Neutrophil (primary cell): ENCODE measurements at regions not wholly inside any gene's neighbourhood (a gene's known extent, or its start where the extent isn't known, plus 50 kb on each side); places are given as distances from the start of the nearest gene placed in this dataset.

ENCODE experiments used
- H3K27ac ChIP-seq: fragments of 200-600 bp; sonication (generic); 2 replicates; pipeline ENCODE4 v1.5.1; 2016; ENCODE audit warnings: mild to moderate bottlenecking, moderate library complexity
- H3K27me3 ChIP-seq: fragments of 200-600 bp; sonication (generic); 2 replicates; pipeline ENCODE4 v1.6.0; 2016; ENCODE audit warnings: mild to moderate bottlenecking
- H3K36me3 ChIP-seq: fragments of 200-600 bp; sonication (generic); 2 replicates; pipeline ENCODE4 v1.5.1; 2017
- H3K4me1 ChIP-seq, 2 experiments: fragments of 200-600 bp in 1 of 2; sonication (generic) in 1 of 2; 1 replicate in 1 of 2; 2 replicates in 1 of 2; pipeline versions ENCODE4 v1.5.1 to v1.6.1; 2013 to 2016; ENCODE audit warnings: low read depth in 1 of 2, low read length in 1 of 2, mild to moderate bottlenecking in 1 of 2, moderate library complexity in 1 of 2; ENCODE audit not compliant: control insufficient read depth in 1 of 2, insufficient read depth in 1 of 2
- H3K4me3 ChIP-seq, 2 experiments: fragments of 200-600 bp in 1 of 2; sonication (generic) in 1 of 2; 1 replicate in 1 of 2; 2 replicates in 1 of 2; pipeline ENCODE4 v1.5.1; 2013 to 2016; ENCODE audit warnings: low read depth in 1 of 2, low read length in 1 of 2, mild to moderate bottlenecking in 1 of 2, moderate library complexity in 1 of 2
- H3K9me3 ChIP-seq: fragments of 200-600 bp; sonication (generic); 2 replicates; pipeline ENCODE4 v1.5.1; 2016
- TF ChIP-seq, protein P1 (sequence below): fragments of 200-600 bp; sonication (generic); IDR thresholded peaks from 2 replicates; pipeline ENCODE4 v1.5.1; 2016; ENCODE audit warnings: antibody characterized with exemption

DNA sequence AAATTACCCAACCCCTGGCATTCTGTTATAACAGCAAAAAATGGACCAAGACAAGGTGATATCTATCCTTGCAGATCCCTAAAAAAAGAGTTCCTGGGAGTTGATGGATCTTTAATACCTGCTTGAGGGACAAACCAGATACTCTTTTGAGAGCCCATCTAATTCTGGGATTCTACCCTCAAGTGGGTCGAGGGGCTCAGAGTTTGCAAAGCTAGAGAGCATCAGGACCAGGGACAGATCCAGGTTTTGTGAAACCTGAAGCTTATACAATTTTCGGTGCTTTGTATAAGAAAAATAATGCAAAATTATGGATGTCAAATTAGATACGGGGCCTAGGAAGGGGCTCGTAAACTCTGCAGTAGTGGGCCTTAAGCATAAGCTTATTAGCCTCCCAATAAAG, 130.5 kb upstream of the CRHR1 start:
- H3K27me3 ChIP-seq: peaks cover 54% of the 10 kb centered on the region
- H3K36me3 ChIP-seq: no peaks in the 10 kb centered on the region
- H3K9me3 ChIP-seq: no peaks in the 10 kb centered on the region
- no peak overlapping the region for H3K27ac ChIP-seq
- H3K4me1 ChIP-seq: no peaks in the 10 kb centered on the region
- TF ChIP-seq, protein P1, sequence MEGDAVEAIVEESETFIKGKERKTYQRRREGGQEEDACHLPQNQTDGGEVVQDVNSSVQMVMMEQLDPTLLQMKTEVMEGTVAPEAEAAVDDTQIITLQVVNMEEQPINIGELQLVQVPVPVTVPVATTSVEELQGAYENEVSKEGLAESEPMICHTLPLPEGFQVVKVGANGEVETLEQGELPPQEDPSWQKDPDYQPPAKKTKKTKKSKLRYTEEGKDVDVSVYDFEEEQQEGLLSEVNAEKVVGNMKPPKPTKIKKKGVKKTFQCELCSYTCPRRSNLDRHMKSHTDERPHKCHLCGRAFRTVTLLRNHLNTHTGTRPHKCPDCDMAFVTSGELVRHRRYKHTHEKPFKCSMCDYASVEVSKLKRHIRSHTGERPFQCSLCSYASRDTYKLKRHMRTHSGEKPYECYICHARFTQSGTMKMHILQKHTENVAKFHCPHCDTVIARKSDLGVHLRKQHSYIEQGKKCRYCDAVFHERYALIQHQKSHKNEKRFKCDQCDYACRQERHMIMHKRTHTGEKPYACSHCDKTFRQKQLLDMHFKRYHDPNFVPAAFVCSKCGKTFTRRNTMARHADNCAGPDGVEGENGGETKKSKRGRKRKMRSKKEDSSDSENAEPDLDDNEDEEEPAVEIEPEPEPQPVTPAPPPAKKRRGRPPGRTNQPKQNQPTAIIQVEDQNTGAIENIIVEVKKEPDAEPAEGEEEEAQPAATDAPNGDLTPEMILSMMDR: no peak
- no peak overlapping the region for H3K4me3 ChIP-seq

DNA sequence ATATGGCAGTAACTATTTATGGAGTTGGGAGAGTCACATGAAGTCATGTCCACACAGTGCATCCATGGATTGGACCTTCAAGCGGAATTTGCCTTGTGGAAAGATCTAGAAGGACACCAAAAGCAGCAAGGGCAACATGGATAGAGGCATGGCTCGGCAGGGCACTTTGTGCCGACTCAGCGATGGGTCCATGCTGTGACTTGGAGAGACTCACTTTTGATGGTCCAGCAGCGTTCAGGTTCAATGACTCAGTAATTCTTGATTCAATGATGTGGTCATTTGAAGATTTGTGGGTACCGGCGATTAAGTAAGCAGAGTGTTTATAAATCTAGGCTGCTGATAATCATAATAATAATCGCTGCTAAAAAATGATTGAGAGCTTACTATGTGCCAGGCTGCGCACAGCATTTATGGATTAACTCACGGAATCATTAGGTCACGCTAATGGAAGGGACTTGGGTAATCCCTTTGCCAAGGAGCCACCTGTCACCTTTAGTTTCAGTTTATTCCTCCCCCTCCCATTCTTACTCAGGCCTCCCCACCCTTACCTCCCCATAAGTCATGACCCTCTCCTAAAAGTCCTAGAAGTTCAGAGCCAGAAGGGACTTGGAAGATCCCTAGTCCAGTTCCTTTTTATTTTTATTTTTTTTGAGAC, 127.5 kb upstream of the CRHR1 start:
- no peaks in the 10 kb centered on the region for H3K4me1 ChIP-seq
- peaks cover 33% of the 10 kb centered on the region for H3K27me3 ChIP-seq
- H3K27ac ChIP-seq: no peak overlapping the region
- no peak overlapping the region for H3K4me3 ChIP-seq
- no peaks in the 10 kb centered on the region for H3K9me3 ChIP-seq
- H3K36me3 ChIP-seq: no peaks in the 10 kb centered on the region
- TF ChIP-seq, protein P1: no peak

DNA sequence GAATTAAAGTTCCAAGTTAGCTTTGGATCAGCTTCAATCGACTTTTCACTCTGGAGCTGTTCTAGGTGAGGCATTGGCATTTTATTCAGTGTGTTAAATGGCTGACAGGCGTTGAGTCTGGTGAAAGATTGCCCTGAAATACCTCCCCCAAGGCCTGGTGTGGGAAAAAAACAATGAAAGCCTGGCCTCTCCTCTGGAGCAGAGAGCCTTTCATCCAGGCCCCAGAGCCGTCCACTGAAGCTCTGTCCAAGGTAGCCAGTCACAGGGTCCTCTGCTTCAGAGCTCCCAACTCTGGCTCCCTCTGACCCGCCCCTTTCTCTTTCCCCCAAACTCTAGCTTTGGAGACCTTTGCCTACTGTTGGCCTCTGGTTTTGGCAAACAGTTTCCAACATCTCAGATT, 123.6 kb upstream of the CRHR1 start:
- Histone ChIP-seq H3K27me3 (peaks cover 36% of the 10 kb centered on the region), H3K27ac (no peak overlapping the region), H3K9me3 (no peaks in the 10 kb centered on the region), H3K4me1 (no peaks in the 10 kb centered on the region), H3K36me3 (no peaks in the 10 kb centered on the region), H3K4me3 (no peak overlapping the region)
- TF ChIP-seq, protein P1: no peak

DNA sequence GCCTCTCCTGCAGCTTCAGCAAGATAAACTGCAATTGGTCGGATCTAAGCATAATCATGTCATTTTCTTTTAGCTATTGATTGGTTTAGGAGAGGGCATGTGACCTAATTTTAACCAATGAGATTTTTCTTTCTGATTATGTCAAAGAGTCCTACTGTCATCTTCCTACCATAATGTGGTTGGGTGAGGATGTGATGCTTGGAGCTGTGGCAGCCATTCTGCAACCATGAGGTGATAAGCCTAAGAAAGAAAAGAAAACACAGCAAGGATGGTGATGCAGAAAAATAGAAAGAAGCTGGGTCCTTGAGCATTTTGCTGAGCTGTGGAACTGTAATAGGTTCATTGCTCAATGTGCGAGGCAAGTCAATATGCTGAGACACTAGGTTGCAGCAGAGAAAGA, 121.7 kb upstream of the CRHR1 start:
- no peak overlapping the region for H3K4me3 ChIP-seq
- H3K27ac ChIP-seq: no peak overlapping the region
- TF ChIP-seq, protein P1: no peak
- H3K9me3 ChIP-seq: no peaks in the 10 kb centered on the region
- no peaks in the 10 kb centered on the region for H3K36me3 ChIP-seq
- H3K27me3 ChIP-seq: peaks cover 43% of the 10 kb centered on the region
- no peaks in the 10 kb centered on the region for H3K4me1 ChIP-seq

DNA sequence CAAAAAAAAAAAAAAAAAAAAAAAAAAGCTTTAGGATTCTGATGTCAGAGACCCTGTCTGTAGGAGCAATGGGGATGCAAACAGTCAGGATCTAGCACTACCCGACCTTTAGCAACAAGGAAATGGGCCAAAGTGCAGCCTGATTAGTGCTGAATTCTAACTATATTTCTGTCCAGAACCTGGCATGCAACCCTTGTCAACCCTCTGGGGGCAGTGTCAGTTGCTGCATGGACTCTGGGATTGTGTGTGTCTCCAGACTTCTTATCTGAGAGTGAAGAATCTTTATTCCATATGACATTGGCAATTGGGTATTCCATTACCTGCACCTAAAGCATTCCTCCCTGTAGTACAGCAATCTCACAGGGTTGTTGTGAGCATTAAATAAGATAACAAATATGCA, 120.3 kb upstream of the CRHR1 start:
- no peaks in the 10 kb centered on the region for H3K4me1 ChIP-seq
- H3K4me3 ChIP-seq: no peak overlapping the region
- H3K36me3 ChIP-seq: no peaks in the 10 kb centered on the region
- peaks cover 36% of the 10 kb centered on the region for H3K27me3 ChIP-seq
- H3K9me3 ChIP-seq: no peaks in the 10 kb centered on the region
- TF ChIP-seq, protein P1: no peak
- H3K27ac ChIP-seq: no peak overlapping the region
